ENCODE measurements at regions not wholly inside any gene's neighbourhood (a gene's known extent, or its start where the extent isn't known, plus 50 kb on each side); places are given as distances from the start of the nearest gene placed in this dataset.

- intact Hi-C loops (cut with DNase I), result no loop called here
- Histone ChIP-seq H3K4me1 (peaks cover 25% of the 10 kb centered on the region), H3K27ac (no peak overlapping the region), H3K4me3 (no peak overlapping the region), H3K36me3 (ENCODE audit: insufficient read depth in 1 of 2, low read depth in 1 of 2) (no peaks in the 10 kb centered on the region), H3K9me3 (no peaks in the 10 kb centered on the region), H3K27me3 (ENCODE audit: insufficient read depth in 3 of 3, low read length in 2 of 3) (no peaks in the 10 kb centered on the region)
- no peak for DNase-seq
- no peak for ATAC-seq
- 82 to 83% (median 82%) methylated on average over 6 of the region's 6 CpGs for WGBS, 3 donors
- TF ChIP-seq CTCF (IDR thresholded peaks at IDR 0.05), result no peak
These were observed 171.7 kb downstream of the MACROH2A1 start for GRCh38 chr5:135227064-135228022.

GRCh38 chr5:135225856-135226560 lies 173.0 kb downstream of the MACROH2A1 start:
- ATAC-seq (no peak), DNase-seq (no peak)
- WGBS, 3 donors, result 36 to 51% (median 47%) methylated on average over 16 of the region's 16 CpGs
- Histone ChIP-seq H3K4me3 (no peak overlapping the region), H3K27me3 (ENCODE audit: insufficient read depth in 3 of 3, low read length in 2 of 3) (no peaks in the 10 kb centered on the region), H3K27ac (peak overlapping the region; percentile 39), H3K4me1 (peaks cover 26% of the 10 kb centered on the region), H3K9me3 (no peaks in the 10 kb centered on the region), H3K36me3 (ENCODE audit: insufficient read depth in 1 of 2, low read depth in 1 of 2) (no peaks in the 10 kb centered on the region)
- intact Hi-C loops (cut with DNase I), result no loop called here
- no peak for TF ChIP-seq CTCF (IDR thresholded peaks at IDR 0.05)

GRCh38 chr5:135223891-135224625 lies 175.0 kb downstream of the MACROH2A1 start:
- intact Hi-C loops (cut with DNase I), result no loop called here

GRCh38 chr5:135223404-135223803 lies 175.6 kb downstream of the MACROH2A1 start:
- TF ChIP-seq CTCF (IDR thresholded peaks at IDR 0.05), result no peak
- intact Hi-C loops (cut with DNase I), result no loop called here
- no peaks in the 10 kb centered on the region for H3K9me3 ChIP-seq
- WGBS, 3 donors, result 80 to 83% (median 82%) methylated on average over 2 of the region's 2 CpGs
- no peak overlapping the region for H3K27ac ChIP-seq
- H3K4me1 ChIP-seq, result peaks cover 21% of the 10 kb centered on the region
- ATAC-seq, result no peak
- DNase-seq, result no peak
- H3K4me3 ChIP-seq, result no peak overlapping the region
- no peaks in the 10 kb centered on the region for H3K36me3 ChIP-seq (ENCODE audit: insufficient read depth in 1 of 2, low read depth in 1 of 2)
- no peaks in the 10 kb centered on the region for H3K27me3 ChIP-seq (ENCODE audit: insufficient read depth in 3 of 3, low read length in 2 of 3)

More at GRCh38 chr5:135223891-135224625, 175.0 kb downstream of the MACROH2A1 start:
- ATAC-seq (no peak), DNase-seq (no peak)
- WGBS, 3 donors, result 70 to 75% (median 74%) methylated on average over 5 of the region's 5 CpGs
- H3K4me3 ChIP-seq, result no peak overlapping the region
- no peaks in the 10 kb centered on the region for H3K36me3 ChIP-seq (ENCODE audit: insufficient read depth in 1 of 2, low read depth in 1 of 2)
- H3K4me1 ChIP-seq, result peaks cover 21% of the 10 kb centered on the region
- no peak overlapping the region for H3K27ac ChIP-seq
- no peak for TF ChIP-seq CTCF (IDR thresholded peaks at IDR 0.05)
- H3K27me3 ChIP-seq (ENCODE audit: insufficient read depth in 3 of 3, low read length in 2 of 3), result no peaks in the 10 kb centered on the region
- H3K9me3 ChIP-seq, result no peaks in the 10 kb centered on the region

Measured in psoas muscle (tissue), 7 donors.